Dedifferentiated amniotic fluid mesenchymal stem cell (primary cell): ENCODE measurements at regions not wholly inside any gene's neighbourhood (a gene's known extent, or its start where the extent isn't known, plus 50 kb on each side); places are given as distances from the start of the nearest gene placed in this dataset.
"Not testable (repeated sequence)": the region's sequence is repeated elsewhere in the genome, so short reads cannot be mapped to it uniquely, and the experiment has no call there.

ENCODE experiments used
- DNase-seq: peaks from one replicate; pipeline ENCODE4 v3.0.0-alpha.2; 2016; ENCODE audit errors: extremely low spot score

- no peak for DNase-seq
Observed at GRCh38 chr4:123158576-123158975, 236.2 kb upstream of the NUDT6 start.

GRCh38 chr4:123159479-123159878, 237.1 kb upstream of the NUDT6 start:
- no peak for DNase-seq

GRCh38 chr4:123162859-123163258, 233.7 kb upstream of the SPRY1 start:
- DNase-seq = no peak

GRCh38 chr4:123163501-123163900, 233.1 kb upstream of the SPRY1 start:
- DNase-seq = no peak

- DNase-seq = no peak
Observed at GRCh38 chr4:123166023-123166422, 230.6 kb upstream of the SPRY1 start.

GRCh38 chr4:123167931-123168330, 228.7 kb upstream of the SPRY1 start:
- no peak for DNase-seq

- no peak for DNase-seq
Observed at GRCh38 chr4:123168812-123169211, 227.8 kb upstream of the SPRY1 start.

GRCh38 chr4:123170843-123171242, 225.8 kb upstream of the SPRY1 start:
- no peak for DNase-seq

GRCh38 chr4:123176605-123177004, 220.0 kb upstream of the SPRY1 start:
- no peak for DNase-seq

- no peak for DNase-seq
Observed at GRCh38 chr4:123182289-123182688, 214.3 kb upstream of the SPRY1 start.

GRCh38 chr4:123183308-123183707, 213.3 kb upstream of the SPRY1 start:
- DNase-seq = no peak

GRCh38 chr4:123183754-123184153, 212.8 kb upstream of the SPRY1 start:
- not testable (repeated sequence) for DNase-seq

GRCh38 chr4:123186731-123187130, 209.9 kb upstream of the SPRY1 start:
- no peak for DNase-seq

GRCh38 chr4:123190176-123190575, 206.4 kb upstream of the SPRY1 start:
- no peak for DNase-seq

- no peak for DNase-seq
Observed at GRCh38 chr4:123191728-123192127, 204.9 kb upstream of the SPRY1 start.

- no peak for DNase-seq
Observed at GRCh38 chr4:123193802-123194367, 202.7 kb upstream of the SPRY1 start.

GRCh38 chr4:123198706-123199105, 197.9 kb upstream of the SPRY1 start:
- no peak for DNase-seq

- DNase-seq = no peak
Observed at GRCh38 chr4:123200051-123200940, 196.3 kb upstream of the SPRY1 start.

- DNase-seq = no peak
Observed at GRCh38 chr4:123204737-123205136, 191.9 kb upstream of the SPRY1 start.

GRCh38 chr4:123206016-123206415, 190.6 kb upstream of the SPRY1 start:
- no peak for DNase-seq

- DNase-seq = no peak
Observed at GRCh38 chr4:123209436-123209835, 187.2 kb upstream of the SPRY1 start.

- DNase-seq = no peak
Observed at GRCh38 chr4:123215536-123215935, 181.1 kb upstream of the SPRY1 start.

- no peak for DNase-seq
Observed at GRCh38 chr4:123216543-123216942, 180.1 kb upstream of the SPRY1 start.
